ENCODE measurements at regions not wholly inside any gene's neighbourhood (a gene's known extent, or its start where the extent isn't known, plus 50 kb on each side); places are given as distances from the start of the nearest gene placed in this dataset.

DNA sequence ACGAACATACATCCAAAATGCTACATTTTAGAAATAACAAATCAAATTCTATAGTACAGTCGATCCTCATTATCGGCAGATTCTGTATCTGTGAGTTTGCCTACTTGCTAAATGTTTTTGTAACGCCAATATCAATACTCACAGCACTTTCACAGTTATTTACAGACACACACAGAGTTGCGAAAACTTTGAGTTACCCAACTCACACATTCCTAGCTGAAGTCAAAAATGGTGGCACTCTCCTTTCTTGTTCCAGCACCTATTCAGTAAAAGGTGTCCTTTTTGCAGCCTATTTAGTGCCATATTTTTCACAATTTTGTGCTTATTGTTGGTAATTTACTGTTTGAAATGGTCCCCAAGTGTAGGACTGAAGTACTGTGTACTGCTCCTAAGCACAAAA lies 161.7 kb downstream of the AKR1D1 start:
- Mint-ChIP-seq H3K4me1 (ENCODE audit: unreplicated experiment) (no peaks in the 10 kb centered on the region), H3K9me3 (ENCODE audit: unreplicated experiment) (peaks cover 2% of the 10 kb centered on the region), H3K27me3 (ENCODE audit: unreplicated experiment) (peaks cover 2% of the 10 kb centered on the region), H3K4me3 (ENCODE audit: unreplicated experiment) (no peak overlapping the region), H3K27ac (ENCODE audit: unreplicated experiment) (no peak overlapping the region), H3K36me3 (ENCODE audit: low read depth, unreplicated experiment) (no peaks in the 10 kb centered on the region)
- TF ChIP-seq, protein P1, sequence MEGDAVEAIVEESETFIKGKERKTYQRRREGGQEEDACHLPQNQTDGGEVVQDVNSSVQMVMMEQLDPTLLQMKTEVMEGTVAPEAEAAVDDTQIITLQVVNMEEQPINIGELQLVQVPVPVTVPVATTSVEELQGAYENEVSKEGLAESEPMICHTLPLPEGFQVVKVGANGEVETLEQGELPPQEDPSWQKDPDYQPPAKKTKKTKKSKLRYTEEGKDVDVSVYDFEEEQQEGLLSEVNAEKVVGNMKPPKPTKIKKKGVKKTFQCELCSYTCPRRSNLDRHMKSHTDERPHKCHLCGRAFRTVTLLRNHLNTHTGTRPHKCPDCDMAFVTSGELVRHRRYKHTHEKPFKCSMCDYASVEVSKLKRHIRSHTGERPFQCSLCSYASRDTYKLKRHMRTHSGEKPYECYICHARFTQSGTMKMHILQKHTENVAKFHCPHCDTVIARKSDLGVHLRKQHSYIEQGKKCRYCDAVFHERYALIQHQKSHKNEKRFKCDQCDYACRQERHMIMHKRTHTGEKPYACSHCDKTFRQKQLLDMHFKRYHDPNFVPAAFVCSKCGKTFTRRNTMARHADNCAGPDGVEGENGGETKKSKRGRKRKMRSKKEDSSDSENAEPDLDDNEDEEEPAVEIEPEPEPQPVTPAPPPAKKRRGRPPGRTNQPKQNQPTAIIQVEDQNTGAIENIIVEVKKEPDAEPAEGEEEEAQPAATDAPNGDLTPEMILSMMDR (IDR thresholded peaks at IDR 0.05; ENCODE audit: unreplicated experiment): no peak
- no peak for DNase-seq (ENCODE audit: low spot score)

DNA sequence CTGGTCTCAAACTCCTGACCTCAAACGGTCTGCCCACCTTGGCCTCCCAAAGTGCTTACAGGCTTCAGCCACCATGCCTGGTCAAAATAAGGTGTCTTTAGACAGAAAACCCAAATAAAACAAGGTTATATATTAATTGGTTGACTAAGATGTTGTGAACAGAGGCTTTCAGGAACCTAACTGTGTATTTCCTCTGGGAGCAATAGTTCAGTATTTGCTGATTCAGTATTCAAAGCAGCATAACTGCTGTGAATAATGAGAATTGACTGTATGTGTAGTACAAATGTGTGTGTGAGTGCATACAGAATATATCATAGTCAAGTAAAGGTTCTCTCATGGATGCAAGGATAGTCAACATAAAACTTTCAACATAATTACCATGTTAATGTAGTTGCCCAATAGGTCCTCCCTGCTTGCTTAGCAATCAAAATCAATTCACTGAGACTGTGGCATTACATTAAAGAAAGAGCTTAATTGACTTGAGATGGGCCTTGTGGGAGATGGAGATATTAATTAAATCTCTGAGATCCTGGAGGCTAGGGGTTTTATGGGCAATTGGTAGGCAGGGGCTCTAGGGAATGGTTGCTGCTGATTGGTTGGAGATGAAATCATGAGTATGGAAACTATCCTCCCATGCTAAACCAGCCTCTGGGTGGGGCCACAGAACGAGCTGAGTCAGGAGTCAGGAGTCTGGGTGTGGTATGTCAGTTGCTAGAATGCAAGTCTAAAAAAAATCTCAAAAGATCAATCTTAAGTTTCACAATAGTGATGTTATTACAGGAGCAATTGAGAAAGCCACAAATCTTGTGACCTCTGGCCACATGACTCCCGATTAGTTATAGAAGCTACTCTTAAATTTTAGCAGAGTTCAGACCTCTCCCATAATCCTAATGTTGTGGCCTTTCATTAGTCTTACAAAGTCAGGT lies 162.7 kb downstream of the AKR1D1 start:
- TF ChIP-seq, protein P1 (IDR thresholded peaks at IDR 0.05; ENCODE audit: unreplicated experiment): no peak
- Mint-ChIP-seq H3K27me3 (ENCODE audit: unreplicated experiment) (peaks cover 2% of the 10 kb centered on the region), H3K36me3 (ENCODE audit: low read depth, unreplicated experiment) (no peaks in the 10 kb centered on the region), H3K9me3 (ENCODE audit: unreplicated experiment) (no peaks in the 10 kb centered on the region), H3K4me3 (ENCODE audit: unreplicated experiment) (no peak overlapping the region), H3K4me1 (ENCODE audit: unreplicated experiment) (peaks cover 4% of the 10 kb centered on the region), H3K27ac (ENCODE audit: unreplicated experiment) (no peak overlapping the region)
- DNase-seq (ENCODE audit: low spot score): no peak

DNA sequence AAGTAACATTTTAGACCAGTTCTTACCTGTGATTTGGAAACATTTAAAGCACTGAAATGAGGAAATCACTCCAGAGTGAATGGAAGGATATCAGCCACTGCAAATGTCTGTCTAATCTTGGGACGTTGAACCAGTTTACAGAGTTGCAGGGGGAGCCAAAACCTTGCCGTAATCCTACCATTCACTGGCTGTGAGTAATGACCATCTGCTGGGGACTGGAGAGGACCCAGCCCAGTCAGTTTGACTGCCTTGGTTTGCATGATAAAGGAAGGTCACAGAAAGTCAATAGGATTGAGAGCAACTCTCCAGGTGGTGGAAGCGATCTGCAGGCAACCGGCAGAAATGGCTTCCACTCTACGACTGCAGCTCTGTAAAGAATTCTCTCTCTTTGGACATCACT lies 167.2 kb downstream of the AKR1D1 start:
- Mint-ChIP-seq H3K4me1 (ENCODE audit: unreplicated experiment) (peaks cover 4% of the 10 kb centered on the region), H3K27me3 (ENCODE audit: unreplicated experiment) (no peaks in the 10 kb centered on the region), H3K4me3 (ENCODE audit: unreplicated experiment) (no peak overlapping the region), H3K9me3 (ENCODE audit: unreplicated experiment) (no peaks in the 10 kb centered on the region), H3K36me3 (ENCODE audit: low read depth, unreplicated experiment) (peaks cover 4% of the 10 kb centered on the region), H3K27ac (ENCODE audit: unreplicated experiment) (peak overlapping the region; percentile 71)
- TF ChIP-seq, protein P1 (IDR thresholded peaks at IDR 0.05; ENCODE audit: unreplicated experiment): no peak
- peak; percentile 5 for DNase-seq (ENCODE audit: low spot score)

DNA sequence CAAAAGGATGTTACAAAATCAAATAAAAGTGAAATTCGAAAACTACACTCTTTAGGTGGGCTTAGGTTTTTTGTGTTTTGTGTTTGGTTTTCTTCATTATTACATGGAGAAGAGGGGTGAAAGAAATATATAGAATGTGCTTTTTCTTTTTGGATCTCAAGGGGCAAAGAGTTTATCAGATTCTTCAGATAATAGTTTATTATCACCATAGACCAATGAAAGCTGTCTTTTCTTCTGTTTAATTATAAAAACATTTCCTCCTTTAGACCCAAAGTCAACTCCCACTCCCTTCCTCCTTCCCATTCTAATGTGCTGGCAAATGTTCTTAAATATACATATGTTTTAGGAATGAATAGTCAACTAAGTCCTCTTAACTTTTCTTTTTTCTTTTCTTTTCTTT lies 167.6 kb downstream of the AKR1D1 start:
- Mint-ChIP-seq H3K36me3 (ENCODE audit: low read depth, unreplicated experiment) (peaks cover 4% of the 10 kb centered on the region), H3K27me3 (ENCODE audit: unreplicated experiment) (no peaks in the 10 kb centered on the region)

More for the DNA sequence above, 167.6 kb downstream of the AKR1D1 start:
- DNase-seq (ENCODE audit: low spot score): no peak
- Mint-ChIP-seq H3K4me3 (ENCODE audit: unreplicated experiment) (no peak overlapping the region), H3K9me3 (ENCODE audit: unreplicated experiment) (no peaks in the 10 kb centered on the region), H3K27ac (ENCODE audit: unreplicated experiment) (peak overlapping the region; percentile 71), H3K4me1 (ENCODE audit: unreplicated experiment) (peaks cover 4% of the 10 kb centered on the region)
- TF ChIP-seq, protein P1 (IDR thresholded peaks at IDR 0.05; ENCODE audit: unreplicated experiment): no peak
